HG02642 (cell line): ENCODE measurements at regions not wholly inside any gene's neighbourhood (a gene's known extent, or its start where the extent isn't known, plus 50 kb on each side); places are given as distances from the start of the nearest gene placed in this dataset.
A peak's percentile ranks its signal among the peaks of the same experiment; 100 is the strongest.

Experiments
- ATAC-seq: cut with Tn5 transposase; IDR thresholded peaks from one replicate; pipeline ENCODE4 v1.9.1; 2021; ENCODE audit warnings: mild to moderate bottlenecking; ENCODE audit not compliant: unreplicated experiment, poor library complexity

- ATAC-seq, result no peak
Observed at GRCh38 chr2:12262681-12263436, 453.9 kb upstream of the TRIB2 start.

GRCh38 chr2:12263730-12264129 lies 453.0 kb upstream of the TRIB2 start:
- ATAC-seq, result no peak

GRCh38 chr2:12264146-12264545 lies 452.6 kb upstream of the TRIB2 start:
- ATAC-seq, result no peak

- no peak for ATAC-seq
Observed at GRCh38 chr2:12265646-12266045, 451.1 kb upstream of the TRIB2 start.

- ATAC-seq, result no peak
Observed at GRCh38 chr2:12267042-12267441, 449.7 kb upstream of the TRIB2 start.

- ATAC-seq, result no peak
Observed at GRCh38 chr2:12269041-12269972, 447.4 kb upstream of the TRIB2 start.

GRCh38 chr2:12270876-12271588 lies 445.7 kb upstream of the TRIB2 start:
- peak; percentile 85 for ATAC-seq

- no peak for ATAC-seq
Observed at GRCh38 chr2:12271589-12271984, 445.1 kb upstream of the TRIB2 start.

GRCh38 chr2:12273111-12273510 lies 443.6 kb upstream of the TRIB2 start:
- no peak for ATAC-seq

GRCh38 chr2:12274591-12274990 lies 442.1 kb upstream of the TRIB2 start:
- no peak for ATAC-seq

GRCh38 chr2:12277241-12278034 lies 439.3 kb upstream of the TRIB2 start:
- no peak for ATAC-seq

GRCh38 chr2:12278217-12278750 lies 438.5 kb upstream of the TRIB2 start:
- ATAC-seq, result no peak

- peak; percentile 74 for ATAC-seq
Observed at GRCh38 chr2:12282780-12283695, 433.7 kb upstream of the TRIB2 start.

- ATAC-seq, result no peak
Observed at GRCh38 chr2:12284037-12284436, 432.7 kb upstream of the TRIB2 start.

GRCh38 chr2:12284487-12284886 lies 432.2 kb upstream of the TRIB2 start:
- no peak for ATAC-seq

- no peak for ATAC-seq
Observed at GRCh38 chr2:12286347-12286746, 430.4 kb upstream of the TRIB2 start.

GRCh38 chr2:12287220-12287751 lies 429.4 kb upstream of the TRIB2 start:
- no peak for ATAC-seq

GRCh38 chr2:12288048-12288447 lies 428.7 kb upstream of the TRIB2 start:
- no peak for ATAC-seq
